H9 (cell line): ENCODE measurements at regions not wholly inside any gene's neighbourhood (a gene's known extent, or its start where the extent isn't known, plus 50 kb on each side); places are given as distances from the start of the nearest gene placed in this dataset.

Experiments used
- DNase-seq: peaks from one replicate; pipeline ENCODE4 v3.0.0-alpha.2; 2017
- H2AFZ ChIP-seq: one replicate; pipeline ENCODE4 v1.6.1; 2013; ENCODE audit warnings: mild to moderate bottlenecking, low read length, control low read depth, moderate library complexity
- H2AK5ac ChIP-seq: 2 replicates; pipeline ENCODE4 v1.6.1; 2013; ENCODE audit warnings: low read length, control low read depth, mixed read lengths; ENCODE audit not compliant: insufficient read length
- H2BK120ac ChIP-seq: one replicate; pipeline ENCODE4 v1.6.1; 2013; ENCODE audit warnings: low read depth, mild to moderate bottlenecking, low read length, control low read depth, inconsistent platforms; ENCODE audit not compliant: poor library complexity, severe bottlenecking
- H2BK12ac ChIP-seq: 2 replicates; pipeline ENCODE4 v1.6.1; 2013; ENCODE audit warnings: low read length, control low read depth, mixed read lengths, low read depth; ENCODE audit not compliant: insufficient read length
- H2BK15ac ChIP-seq: 2 replicates; pipeline ENCODE4 v1.6.1; 2013; ENCODE audit warnings: low read depth, low read length, control low read depth
- H2BK20ac ChIP-seq: one replicate; pipeline ENCODE4 v1.6.1; 2013; ENCODE audit warnings: low read depth, mild to moderate bottlenecking, low read length, control low read depth, inconsistent platforms; ENCODE audit not compliant: poor library complexity, severe bottlenecking
- H2BK5ac ChIP-seq: 2 replicates; pipeline ENCODE4 v1.6.1; 2013; ENCODE audit warnings: low read length, control low read depth, mixed read lengths; ENCODE audit not compliant: insufficient read length
- H3K14ac ChIP-seq: 2 replicates; pipeline ENCODE4 v1.6.1; 2013; ENCODE audit warnings: low read length, control low read depth; ENCODE audit not compliant: insufficient read depth
- H3K18ac ChIP-seq: 2 replicates; pipeline ENCODE4 v1.6.1; 2013; ENCODE audit warnings: low read depth, mild to moderate bottlenecking, mixed read lengths, low read length, control low read depth; ENCODE audit not compliant: insufficient read length
- H3K23ac ChIP-seq: 2 replicates; pipeline ENCODE4 v1.6.1; 2013; ENCODE audit warnings: low read length, control low read depth, mixed read lengths, low read depth; ENCODE audit not compliant: insufficient read length
- H3K23me2 ChIP-seq: 2 replicates; pipeline ENCODE4 v1.6.1; 2013; ENCODE audit warnings: low read depth, mild to moderate bottlenecking, mixed read lengths, low read length, control low read depth; ENCODE audit not compliant: insufficient read length, poor library complexity, severe bottlenecking
- H3K27ac ChIP-seq: 2 replicates; pipeline ENCODE4 v1.5.1; 2013; ENCODE audit warnings: low read length, control low read depth, mixed read lengths, low read depth; ENCODE audit not compliant: insufficient read length
- H3K27me3 ChIP-seq: 2 replicates; pipeline ENCODE4 v1.6.1; 2013; ENCODE audit warnings: low read length, control low read depth, inconsistent platforms; ENCODE audit not compliant: insufficient read depth
- H3K4ac ChIP-seq: 2 replicates; pipeline ENCODE4 v1.6.1; 2013; ENCODE audit warnings: low read depth, mild to moderate bottlenecking, control low read depth, inconsistent platforms, low read length, moderate library complexity
- H3K4me1 ChIP-seq: 2 replicates; pipeline ENCODE4 v1.6.1; 2013; ENCODE audit warnings: low read length, control low read depth, inconsistent platforms; ENCODE audit not compliant: insufficient read depth
- H3K4me2 ChIP-seq: 2 replicates; pipeline ENCODE4 v1.6.1; 2013; ENCODE audit warnings: low read length, control low read depth, mixed read lengths; ENCODE audit not compliant: insufficient read length, insufficient read depth
- H3K56ac ChIP-seq: 2 replicates; pipeline ENCODE4 v1.6.1; 2013; ENCODE audit warnings: low read depth, mild to moderate bottlenecking, mixed read lengths, low read length, control low read depth; ENCODE audit not compliant: insufficient read length
- H3K79me1 ChIP-seq: 2 replicates; pipeline ENCODE4 v1.6.1; 2013; ENCODE audit warnings: low read depth, mild to moderate bottlenecking, moderate library complexity, low read length, control low read depth, inconsistent platforms; ENCODE audit not compliant: insufficient read depth, poor library complexity, severe bottlenecking
- H3K79me2 ChIP-seq: 2 replicates; pipeline ENCODE4 v1.6.1; 2013; ENCODE audit warnings: low read length, control low read depth, inconsistent platforms; ENCODE audit not compliant: insufficient read depth
- H3K9ac ChIP-seq: 2 replicates; pipeline ENCODE4 v1.6.1; 2013; ENCODE audit warnings: low read length, control low read depth, mixed read lengths; ENCODE audit not compliant: insufficient read length; ENCODE audit errors: extremely low read depth
- H3K9me3 ChIP-seq: one replicate; pipeline ENCODE4 v1.6.1; 2013; ENCODE audit warnings: low read depth, low read length, inconsistent platforms; ENCODE audit not compliant: control insufficient read depth
- H3T11ph ChIP-seq: one replicate; pipeline ENCODE4 v1.6.1; 2013; ENCODE audit warnings: mild to moderate bottlenecking, low read length, control low read depth, inconsistent platforms
- H4K20me1 ChIP-seq: one replicate; pipeline ENCODE4 v1.6.1; 2013; ENCODE audit not compliant: control insufficient read depth, insufficient read length, insufficient read depth
- H4K5ac ChIP-seq: 2 replicates; pipeline ENCODE4 v1.6.1; 2013; ENCODE audit warnings: low read depth, mild to moderate bottlenecking, mixed read lengths, low read length, control low read depth; ENCODE audit not compliant: insufficient read length
- H4K8ac ChIP-seq: replicated peaks from 2 replicates; pipeline ENCODE4 v1.6.1; 2013; ENCODE audit warnings: low read length, control low read depth, mixed read lengths, low read depth; ENCODE audit not compliant: insufficient read length
- H4K91ac ChIP-seq: 2 replicates; pipeline ENCODE4 v1.6.1; 2013; ENCODE audit warnings: low read depth, mild to moderate bottlenecking, moderate library complexity, mixed read lengths, low read length, control low read depth; ENCODE audit not compliant: insufficient read length
- H3K27ac Mint-ChIP-seq, 3 experiments: 2 replicates in 2 of 3; 3 replicates in 1 of 3; pipeline ENCODE4 v1.8.0; 2020 to 2021; ENCODE audit warnings: mixed read lengths in 3 of 3, mild to moderate bottlenecking in 1 of 3, moderate library complexity in 1 of 3
- H3K27me3 Mint-ChIP-seq: 2 replicates; pipeline ENCODE4 v1.8.0; 2021; ENCODE audit warnings: low read depth, mild to moderate bottlenecking, moderate library complexity, mixed read lengths
- H3K36me3 Mint-ChIP-seq, 3 experiments: 2 replicates in 2 of 3; 3 replicates in 1 of 3; pipeline ENCODE4 v1.8.0; 2020 to 2021; ENCODE audit warnings: low read depth in 3 of 3, mixed read lengths in 3 of 3; ENCODE audit not compliant: insufficient read depth in 1 of 3
- H3K4me1 Mint-ChIP-seq, 2 experiments: 2 replicates each; pipeline ENCODE4 v1.8.0; 2020; ENCODE audit warnings: mixed read lengths in 2 of 2
- H3K4me3 Mint-ChIP-seq, 2 experiments: 2 replicates in 1 of 2; 3 replicates in 1 of 2; pipeline ENCODE4 v1.8.0; 2020 to 2021; ENCODE audit warnings: mild to moderate bottlenecking in 2 of 2, mixed read lengths in 2 of 2, moderate library complexity in 1 of 2
- H3K9me3 Mint-ChIP-seq, 2 experiments: 2 replicates in 1 of 2; 3 replicates in 1 of 2; pipeline ENCODE4 v1.8.0; 2020; ENCODE audit warnings: mild to moderate bottlenecking in 2 of 2, mixed read lengths in 2 of 2, moderate library complexity in 1 of 2
- WGBS: extraction: QIAGEN DNeasy Blood & Tissue Kit; methylation state at CpG from one replicate; pipeline ENCODE4 v1.1.7; 2013; ENCODE audit warnings: missing lambda C conversion rate, low lambda C conversion rate, mixed read lengths; ENCODE audit not compliant: insufficient read length; ENCODE audit errors: extremely low coverage; 5-methylcytosine and 5-hydroxymethylcytosine counted together
- TF ChIP-seq, protein P1 (sequence below): fragments of 200-600 bp; sonication (generic); conservative IDR thresholded peaks from 3 replicates; pipeline ENCODE4 v1.8.0; 2021; ENCODE audit warnings: antibody characterized with exemption, mild to moderate bottlenecking

GRCh38 chr13:80979035-80979641, 638.2 kb upstream of the SPRY2 start:
- Histone ChIP-seq H3K4me1 (no peaks in the 10 kb centered on the region), H3K4me2 (no peak overlapping the region), H4K5ac (no peak overlapping the region), H2BK12ac (no peak overlapping the region), H3K18ac (no peak overlapping the region), H3K23me2 (no peaks in the 10 kb centered on the region), H2BK20ac (no peak overlapping the region), H2BK120ac (no peak overlapping the region), H3K9me3 (no peaks in the 10 kb centered on the region), H3K9ac (no peak overlapping the region), H2BK15ac (no peak overlapping the region), H3K27me3 (no peaks in the 10 kb centered on the region), H3K4ac (no peak overlapping the region), H3K23ac (no peak overlapping the region), H4K20me1 (no peaks in the 10 kb centered on the region), H2BK5ac (no peak overlapping the region), H4K91ac (no peak overlapping the region), H3K27ac (no peak overlapping the region), H3K56ac (no peak overlapping the region), H3T11ph (no peak overlapping the region), H4K8ac (no peak overlapping the region), H3K14ac (no peak overlapping the region), H3K79me1 (no peaks in the 10 kb centered on the region), H2AK5ac (no peak overlapping the region), H3K79me2 (no peaks in the 10 kb centered on the region), H2AFZ (no peak overlapping the region)
- TF ChIP-seq, protein P1, sequence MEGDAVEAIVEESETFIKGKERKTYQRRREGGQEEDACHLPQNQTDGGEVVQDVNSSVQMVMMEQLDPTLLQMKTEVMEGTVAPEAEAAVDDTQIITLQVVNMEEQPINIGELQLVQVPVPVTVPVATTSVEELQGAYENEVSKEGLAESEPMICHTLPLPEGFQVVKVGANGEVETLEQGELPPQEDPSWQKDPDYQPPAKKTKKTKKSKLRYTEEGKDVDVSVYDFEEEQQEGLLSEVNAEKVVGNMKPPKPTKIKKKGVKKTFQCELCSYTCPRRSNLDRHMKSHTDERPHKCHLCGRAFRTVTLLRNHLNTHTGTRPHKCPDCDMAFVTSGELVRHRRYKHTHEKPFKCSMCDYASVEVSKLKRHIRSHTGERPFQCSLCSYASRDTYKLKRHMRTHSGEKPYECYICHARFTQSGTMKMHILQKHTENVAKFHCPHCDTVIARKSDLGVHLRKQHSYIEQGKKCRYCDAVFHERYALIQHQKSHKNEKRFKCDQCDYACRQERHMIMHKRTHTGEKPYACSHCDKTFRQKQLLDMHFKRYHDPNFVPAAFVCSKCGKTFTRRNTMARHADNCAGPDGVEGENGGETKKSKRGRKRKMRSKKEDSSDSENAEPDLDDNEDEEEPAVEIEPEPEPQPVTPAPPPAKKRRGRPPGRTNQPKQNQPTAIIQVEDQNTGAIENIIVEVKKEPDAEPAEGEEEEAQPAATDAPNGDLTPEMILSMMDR = peak; percentile 93
- no peaks in the 10 kb centered on the region for H3K36me3 Mint-ChIP-seq
- peak; percentile 57 for DNase-seq
- H3K4me1 Mint-ChIP-seq = no peaks in the 10 kb centered on the region
- H3K27me3 Mint-ChIP-seq = no peaks in the 10 kb centered on the region
- no CpG with 5 or more reads among the region's 9 CpGs for WGBS
- H3K4me3 Mint-ChIP-seq = no peak overlapping the region
- H3K9me3 Mint-ChIP-seq = peaks cover 6 to 8% of the 10 kb centered on the region in 2 experiments; a peak in 3 of 5 replicates
- H3K27ac Mint-ChIP-seq = no peak overlapping the region
